ENCODE measurements at regions not wholly inside any gene's neighbourhood (a gene's known extent, or its start where the extent isn't known, plus 50 kb on each side); places are given as distances from the start of the nearest gene placed in this dataset.
A peak's percentile ranks its signal among the peaks of the same experiment; 100 is the strongest.

- ATAC-seq (ENCODE audit: low read depth in 2 of 2) (no peak), DNase-seq (no peak)
- H3K9me3 Mint-ChIP-seq: peaks cover 5 to 23% (median 16%) of the 10 kb centered on the region in 7 donors
- no peak overlapping the region for H3K27ac Mint-ChIP-seq
- peaks cover 0 to 16% of the 10 kb centered on the region in 2 donors for H3K36me3 Mint-ChIP-seq
- H3K4me1 Mint-ChIP-seq: no peaks in the 10 kb centered on the region
- peak overlapping the region in 1 of 8 donors; percentile 75 for H3K4me3 Mint-ChIP-seq
- H3K27me3 Mint-ChIP-seq: peaks cover 28 to 65% (median 58%) of the 10 kb centered on the region in 3 donors
Measured at GRCh38 chr5:176711883-176712282, 64.6 kb downstream of the TSPAN17 start.

- Mint-ChIP-seq H3K36me3 (peaks cover 0 to 16% of the 10 kb centered on the region in 2 donors), H3K27ac (no peak overlapping the region), H3K9me3 (peaks cover 5 to 23% (median 16%) of the 10 kb centered on the region in 7 donors), H3K4me3 (no peak overlapping the region), H3K27me3 (peaks cover 34 to 69% (median 67%) of the 10 kb centered on the region in 3 donors), H3K4me1 (no peaks in the 10 kb centered on the region)
- DNase-seq (no peak), ATAC-seq (ENCODE audit: low read depth in 2 of 2) (no peak)
Measured at GRCh38 chr5:176712546-176713304, 65.4 kb downstream of the TSPAN17 start.

- Mint-ChIP-seq H3K27ac (no peak overlapping the region), H3K27me3 (peaks cover 37 to 76% (median 73%) of the 10 kb centered on the region in 3 donors), H3K9me3 (peaks cover 5 to 23% (median 16%) of the 10 kb centered on the region in 7 donors)
Measured at GRCh38 chr5:176713409-176713808, 66.1 kb downstream of the TSPAN17 start.

GRCh38 chr5:176714067-176714466 lies 66.8 kb downstream of the TSPAN17 start:
- no peak overlapping the region for H3K27ac Mint-ChIP-seq
- DNase-seq (no peak), ATAC-seq (ENCODE audit: low read depth in 2 of 2) (no peak)
- peaks cover 5 to 23% (median 16%) of the 10 kb centered on the region in 7 donors for H3K9me3 Mint-ChIP-seq
- H3K27me3 Mint-ChIP-seq: peaks cover 40 to 77% (median 73%) of the 10 kb centered on the region in 3 donors
- H3K4me3 Mint-ChIP-seq: no peak overlapping the region
- peaks cover 0 to 16% of the 10 kb centered on the region in 2 donors for H3K36me3 Mint-ChIP-seq
- no peaks in the 10 kb centered on the region for H3K4me1 Mint-ChIP-seq

More at GRCh38 chr5:176713409-176713808, 66.1 kb downstream of the TSPAN17 start:
- no peak for DNase-seq
- peaks cover 0 to 16% of the 10 kb centered on the region in 2 donors for H3K36me3 Mint-ChIP-seq
- no peak for ATAC-seq (ENCODE audit: low read depth in 2 of 2)
- no peak overlapping the region for H3K4me3 Mint-ChIP-seq
- no peaks in the 10 kb centered on the region for H3K4me1 Mint-ChIP-seq

- H3K4me1 Mint-ChIP-seq: no peaks in the 10 kb centered on the region
- ATAC-seq (ENCODE audit: low read depth in 2 of 2) (no peak), DNase-seq (no peak)
- H3K9me3 Mint-ChIP-seq: peaks cover 5 to 23% (median 16%) of the 10 kb centered on the region in 7 donors
- H3K27ac Mint-ChIP-seq: no peak overlapping the region
- H3K36me3 Mint-ChIP-seq: peaks cover 0 to 16% of the 10 kb centered on the region in 2 donors
- H3K4me3 Mint-ChIP-seq: no peak overlapping the region
- peaks cover 32 to 77% (median 63%) of the 10 kb centered on the region in 3 donors for H3K27me3 Mint-ChIP-seq
Measured at GRCh38 chr5:176716320-176716719, 69.0 kb downstream of the TSPAN17 start.

- Mint-ChIP-seq H3K4me3 (peak overlapping the region in 1 of 8 donors; percentile 16), H3K27me3 (peaks cover 41 to 72% (median 64%) of the 10 kb centered on the region in 3 donors), H3K27ac (peak overlapping the region in 1 of 6 donors; percentile 25), H3K9me3 (peaks cover 2 to 13% (median 8%) of the 10 kb centered on the region in 7 donors), H3K36me3 (peaks cover 0 to 12% of the 10 kb centered on the region in 2 donors), H3K4me1 (no peaks in the 10 kb centered on the region)
- DNase-seq (no peak), ATAC-seq (ENCODE audit: low read depth in 2 of 2) (no peak)
Measured at GRCh38 chr5:176719113-176719739, 71.9 kb downstream of the TSPAN17 start.

- Mint-ChIP-seq H3K4me3 (no peak overlapping the region), H3K9me3 (no peaks in the 10 kb centered on the region), H3K36me3 (no peaks in the 10 kb centered on the region), H3K27me3 (peaks cover 47 to 68% (median 67%) of the 10 kb centered on the region in 3 donors), H3K27ac (no peak overlapping the region), H3K4me1 (peaks cover 0 to 4% (median 1%) of the 10 kb centered on the region in 3 donors)
- DNase-seq (no peak), ATAC-seq (ENCODE audit: low read depth in 2 of 2) (no peak)
Measured at GRCh38 chr5:176721509-176721908, 74.2 kb downstream of the TSPAN17 start.

GRCh38 chr5:176722757-176723156 lies 75.5 kb downstream of the TSPAN17 start:
- H3K9me3 Mint-ChIP-seq: no peaks in the 10 kb centered on the region
- H3K27ac Mint-ChIP-seq: peak overlapping the region in 1 of 6 donors; percentile 28
- H3K27me3 Mint-ChIP-seq: peaks cover 38 to 77% (median 55%) of the 10 kb centered on the region in 3 donors

GRCh38 chr5:176723440-176723839 lies 76.2 kb downstream of the TSPAN17 start:
- no peak for DNase-seq
- Mint-ChIP-seq H3K9me3 (no peaks in the 10 kb centered on the region), H3K4me3 (no peak overlapping the region), H3K27me3 (peaks cover 34 to 74% (median 48%) of the 10 kb centered on the region in 3 donors), H3K36me3 (no peaks in the 10 kb centered on the region), H3K27ac (no peak overlapping the region), H3K4me1 (peaks cover 0 to 7% (median 6%) of the 10 kb centered on the region in 3 donors)
- no peak for ATAC-seq (ENCODE audit: low read depth in 2 of 2)

More at GRCh38 chr5:176722757-176723156, 75.5 kb downstream of the TSPAN17 start:
- Mint-ChIP-seq H3K36me3 (no peaks in the 10 kb centered on the region), H3K4me3 (no peak overlapping the region), H3K4me1 (peaks cover 0 to 7% (median 6%) of the 10 kb centered on the region in 3 donors)
- DNase-seq (no peak), ATAC-seq (ENCODE audit: low read depth in 2 of 2) (no peak)

GRCh38 chr5:176724472-176724871 lies 77.2 kb downstream of the TSPAN17 start:
- Mint-ChIP-seq H3K9me3 (peaks cover 0 to 3% (median 0%) of the 10 kb centered on the region in 7 donors), H3K27me3 (peaks cover 34 to 73% (median 47%) of the 10 kb centered on the region in 3 donors), H3K36me3 (no peaks in the 10 kb centered on the region), H3K27ac (no peak overlapping the region), H3K4me1 (peaks cover 0 to 9% (median 6%) of the 10 kb centered on the region in 3 donors), H3K4me3 (peak overlapping the region in 1 of 8 donors; percentile 49)
- DNase-seq (no peak), ATAC-seq (ENCODE audit: low read depth in 2 of 2) (no peak)

- H3K9me3 Mint-ChIP-seq: peaks cover 0 to 9% (median 2%) of the 10 kb centered on the region in 7 donors
- no peak overlapping the region for H3K4me3 Mint-ChIP-seq
- peaks cover 0 to 9% (median 6%) of the 10 kb centered on the region in 3 donors for H3K4me1 Mint-ChIP-seq
- no peak overlapping the region for H3K27ac Mint-ChIP-seq
- peaks cover 41 to 81% (median 54%) of the 10 kb centered on the region in 3 donors for H3K27me3 Mint-ChIP-seq
- no peak for DNase-seq
- no peaks in the 10 kb centered on the region for H3K36me3 Mint-ChIP-seq
- no peak for ATAC-seq (ENCODE audit: low read depth in 2 of 2)
Measured at GRCh38 chr5:176725521-176726280, 78.4 kb downstream of the TSPAN17 start.

GRCh38 chr5:176726746-176727527 lies 79.7 kb downstream of the TSPAN17 start:
- Mint-ChIP-seq H3K4me1 (peaks cover 0 to 9% (median 6%) of the 10 kb centered on the region in 3 donors), H3K4me3 (no peak overlapping the region), H3K27ac (no peak overlapping the region), H3K27me3 (peaks cover 46 to 77% (median 54%) of the 10 kb centered on the region in 3 donors), H3K36me3 (peaks cover 0 to 5% of the 10 kb centered on the region in 2 donors), H3K9me3 (peaks cover 0 to 9% (median 5%) of the 10 kb centered on the region in 7 donors)
- DNase-seq (no peak), ATAC-seq (ENCODE audit: low read depth in 2 of 2) (peak in 1 of 2 donors; percentile 30)
